ENCODE measurements at regions not wholly inside any gene's neighbourhood (a gene's known extent, or its start where the extent isn't known, plus 50 kb on each side); places are given as distances from the start of the nearest gene placed in this dataset.

- H3K4me3 ChIP-seq (ENCODE audit: low read depth, low read length) = no peak overlapping the region
- TF ChIP-seq CTCF (IDR thresholded peaks at IDR 0.05; ENCODE audit: control insufficient read depth, extremely low read depth, insufficient read depth) = no peak
- DNase-seq (ENCODE audit: low read depth) = no peak
These were observed 990.5 kb upstream of the CITED2 start for GRCh38 chr6:140364916-140365315.

- TF ChIP-seq CTCF (IDR thresholded peaks at IDR 0.05; ENCODE audit: control insufficient read depth, extremely low read depth, insufficient read depth) = no peak
- no peak for DNase-seq (ENCODE audit: low read depth)
- H3K4me3 ChIP-seq (ENCODE audit: low read depth, low read length) = no peak overlapping the region
These were observed 986.2 kb upstream of the CITED2 start for GRCh38 chr6:140360651-140361050.

GRCh38 chr6:140355476-140355875, 981.0 kb upstream of the CITED2 start:
- TF ChIP-seq CTCF (IDR thresholded peaks at IDR 0.05; ENCODE audit: control insufficient read depth, extremely low read depth, insufficient read depth) = no peak
- no peak for DNase-seq (ENCODE audit: low read depth)
- no peak overlapping the region for H3K4me3 ChIP-seq (ENCODE audit: low read depth, low read length)

GRCh38 chr6:140354296-140354695, 979.8 kb upstream of the CITED2 start:
- no peak for TF ChIP-seq CTCF (IDR thresholded peaks at IDR 0.05; ENCODE audit: control insufficient read depth, extremely low read depth, insufficient read depth)
- DNase-seq (ENCODE audit: low read depth) = no peak
- no peak overlapping the region for H3K4me3 ChIP-seq (ENCODE audit: low read depth, low read length)

GRCh38 chr6:140353536-140353935, 979.1 kb upstream of the CITED2 start:
- no peak for DNase-seq (ENCODE audit: low read depth)
- TF ChIP-seq CTCF (IDR thresholded peaks at IDR 0.05; ENCODE audit: control insufficient read depth, extremely low read depth, insufficient read depth) = no peak
- H3K4me3 ChIP-seq (ENCODE audit: low read depth, low read length) = no peak overlapping the region

GRCh38 chr6:140346428-140346827, 972.0 kb upstream of the CITED2 start:
- no peak overlapping the region for H3K4me3 ChIP-seq (ENCODE audit: low read depth, low read length)
- DNase-seq (ENCODE audit: low read depth) = no peak
- TF ChIP-seq CTCF (IDR thresholded peaks at IDR 0.05; ENCODE audit: control insufficient read depth, extremely low read depth, insufficient read depth) = no peak

GRCh38 chr6:140345935-140346334, 971.5 kb upstream of the CITED2 start:
- TF ChIP-seq CTCF (IDR thresholded peaks at IDR 0.05; ENCODE audit: control insufficient read depth, extremely low read depth, insufficient read depth) = no peak
- no peak overlapping the region for H3K4me3 ChIP-seq (ENCODE audit: low read depth, low read length)
- DNase-seq (ENCODE audit: low read depth) = no peak
